GM21576 (cell line): ENCODE measurements at regions not wholly inside any gene's neighbourhood (a gene's known extent, or its start where the extent isn't known, plus 50 kb on each side); places are given as distances from the start of the nearest gene placed in this dataset.

Source experiments
- ATAC-seq: cut with Tn5 transposase; IDR thresholded peaks from one replicate; pipeline ENCODE4 v1.9.1; 2021; ENCODE audit warnings: mild to moderate bottlenecking, moderate library complexity; ENCODE audit not compliant: unreplicated experiment

DNA sequence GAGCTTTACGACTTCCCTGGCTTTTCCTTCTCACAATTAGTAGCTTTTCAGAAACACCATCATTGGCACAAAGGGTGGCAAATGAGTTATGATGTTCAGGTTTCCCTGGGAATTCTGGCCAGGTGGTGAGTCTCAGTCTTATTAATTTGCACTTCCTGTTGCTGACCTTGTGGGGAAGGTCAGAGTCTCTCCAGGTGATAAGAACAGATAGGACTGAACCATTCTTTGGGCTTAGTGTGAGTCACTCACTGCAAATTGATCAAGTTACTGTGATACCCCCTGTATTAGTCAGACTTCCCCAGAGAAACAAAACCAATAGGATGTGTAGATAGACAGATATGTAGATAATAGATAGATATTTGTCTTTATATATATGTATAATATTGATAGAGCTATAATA is 53.8 kb upstream of the RANBP3L start:
- no peak for ATAC-seq

DNA sequence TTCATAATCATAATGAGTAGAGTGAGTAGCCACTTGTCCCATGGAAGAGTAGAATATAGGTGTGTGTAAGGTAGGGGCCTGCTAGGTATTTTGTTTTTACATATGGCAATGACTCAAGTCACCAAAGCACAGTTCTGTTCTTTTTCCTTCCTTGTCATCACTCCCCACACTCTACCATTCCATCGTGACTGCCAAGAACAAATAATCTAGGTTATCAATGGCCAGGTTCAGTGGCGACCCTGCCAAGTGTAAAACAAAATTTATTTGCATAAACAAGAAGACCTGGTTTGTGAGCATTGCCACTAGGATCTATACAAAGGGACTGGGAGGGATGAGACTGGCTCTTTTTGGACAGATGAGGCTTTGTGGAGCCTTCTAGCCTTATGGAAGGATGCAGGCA is 55.2 kb upstream of the RANBP3L start:
- ATAC-seq, result no peak

DNA sequence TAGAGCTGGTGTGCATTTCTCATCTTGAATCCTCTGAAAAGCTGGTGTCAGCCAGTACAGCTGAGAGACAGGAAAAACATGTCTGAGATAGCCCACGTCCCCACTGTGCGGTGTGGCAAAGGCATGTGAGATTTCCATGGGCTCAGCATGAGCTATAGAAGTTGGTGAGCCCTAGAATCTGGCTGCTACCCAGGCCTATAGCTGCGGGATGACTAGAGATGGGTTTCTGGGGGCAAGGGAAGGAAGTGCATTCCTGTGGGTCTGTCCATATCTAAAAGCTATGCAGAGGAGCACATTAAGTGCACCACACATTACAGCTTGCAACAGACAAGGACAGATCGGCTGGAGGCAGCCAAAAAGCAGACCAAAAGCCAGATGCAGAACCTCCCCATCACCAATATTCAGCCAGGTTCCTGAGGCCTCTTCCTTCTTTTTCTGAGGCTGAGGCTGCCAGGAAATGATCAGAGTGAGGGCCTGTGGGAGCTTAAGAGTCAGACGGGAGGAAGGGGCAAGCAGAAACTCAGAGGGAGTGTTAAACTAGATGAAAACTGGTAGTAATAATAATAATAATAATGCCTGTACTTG is 55.8 kb upstream of the RANBP3L start:
- ATAC-seq, result no peak

DNA sequence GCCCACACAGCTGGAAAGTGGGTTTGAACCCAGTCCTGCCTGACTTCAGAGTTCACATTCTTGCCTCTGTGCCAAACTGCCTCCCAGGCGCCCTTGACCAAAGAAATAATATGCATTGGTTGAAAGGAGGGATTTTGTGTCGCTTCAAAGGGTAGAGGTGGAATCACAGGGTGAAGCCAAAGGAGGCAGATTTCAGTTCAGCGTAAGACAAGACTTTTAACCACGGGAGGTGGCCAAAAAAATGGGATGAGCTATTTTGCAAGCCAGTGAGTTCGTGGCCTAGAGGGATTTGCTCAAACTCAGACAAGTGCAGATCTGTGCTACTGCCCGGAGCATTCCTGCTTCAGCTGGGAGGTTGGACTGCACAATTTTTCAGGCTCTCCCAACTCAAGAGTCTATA is 57.6 kb upstream of the RANBP3L start:
- ATAC-seq, result no peak

DNA sequence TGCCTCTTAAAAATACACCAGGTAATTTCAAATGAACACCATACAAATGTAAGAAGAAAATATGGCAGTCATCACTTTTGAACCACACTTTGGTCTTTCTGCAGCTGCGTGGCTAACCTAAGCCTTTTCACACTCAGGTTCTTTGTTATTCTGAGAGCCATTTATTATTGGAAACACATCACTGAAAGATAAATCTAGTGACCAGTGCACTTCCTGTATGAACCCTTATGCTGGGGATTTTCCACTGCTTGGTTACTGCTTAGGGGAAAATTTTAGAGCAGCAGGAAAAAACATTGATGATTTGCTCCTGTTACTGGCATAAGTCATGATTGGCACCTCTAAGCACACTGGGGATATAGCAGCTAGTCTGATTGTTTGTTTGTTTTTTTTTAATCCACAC is 58.6 kb upstream of the RANBP3L start:
- ATAC-seq, result peak; percentile 58

DNA sequence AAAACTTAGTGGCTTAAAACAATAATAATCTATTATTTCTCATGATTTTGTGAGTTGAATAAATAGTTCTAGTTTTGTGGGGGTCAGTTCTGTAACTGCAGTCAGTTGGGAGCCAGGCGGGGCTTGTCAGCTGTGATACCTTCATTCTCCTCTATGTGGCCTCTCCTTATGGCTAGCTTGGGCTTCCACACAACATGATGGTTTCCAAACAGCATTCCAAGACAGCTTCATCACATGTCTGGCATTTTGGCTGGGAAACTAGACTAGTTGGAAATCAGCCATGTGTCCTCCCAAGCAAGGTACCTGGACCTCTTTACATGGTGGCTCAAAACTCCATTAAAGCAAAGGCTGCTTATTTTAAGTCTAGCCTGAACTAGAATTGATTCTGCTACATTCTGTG is 61.4 kb upstream of the RANBP3L start:
- ATAC-seq, result no peak

DNA sequence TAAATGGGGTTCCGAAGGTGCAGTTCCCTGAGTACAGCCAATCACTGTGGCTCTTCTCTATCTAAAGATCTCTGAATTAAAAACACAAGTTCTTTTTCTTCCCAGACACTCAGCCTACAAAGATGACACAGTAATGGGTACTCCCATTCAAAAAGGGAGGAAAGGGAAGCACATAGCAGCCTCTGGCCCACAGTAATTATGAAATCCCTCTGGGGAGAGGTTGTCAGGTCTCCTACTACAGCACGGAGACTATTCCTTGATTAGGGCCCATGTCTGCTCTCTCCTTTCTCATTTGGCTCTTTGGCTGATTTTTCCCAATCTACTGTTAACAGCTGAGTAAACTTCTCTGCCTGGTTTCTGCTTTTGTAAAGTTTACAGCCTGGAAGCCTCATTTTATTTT is 62.0 kb upstream of the RANBP3L start:
- no peak for ATAC-seq

DNA sequence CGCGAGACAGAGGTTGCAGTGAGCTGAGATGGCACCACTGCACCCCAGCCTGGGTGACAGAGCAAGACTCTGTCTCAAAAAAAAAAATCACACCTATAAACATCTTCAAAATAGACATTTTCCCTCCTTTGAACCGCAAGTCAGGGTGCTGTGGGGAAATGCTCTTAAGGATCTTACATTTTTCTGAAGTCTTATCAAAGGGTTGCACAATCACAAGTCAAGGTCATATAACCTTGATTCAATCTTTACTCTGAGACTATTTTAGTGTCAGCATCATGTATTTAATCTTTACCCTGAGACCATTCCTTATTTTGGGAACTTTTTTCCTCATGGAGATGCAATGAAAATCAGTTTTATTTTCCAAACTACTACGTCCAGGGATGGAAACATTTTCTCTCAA is 62.8 kb upstream of the RANBP3L start:
- no peak for ATAC-seq

DNA sequence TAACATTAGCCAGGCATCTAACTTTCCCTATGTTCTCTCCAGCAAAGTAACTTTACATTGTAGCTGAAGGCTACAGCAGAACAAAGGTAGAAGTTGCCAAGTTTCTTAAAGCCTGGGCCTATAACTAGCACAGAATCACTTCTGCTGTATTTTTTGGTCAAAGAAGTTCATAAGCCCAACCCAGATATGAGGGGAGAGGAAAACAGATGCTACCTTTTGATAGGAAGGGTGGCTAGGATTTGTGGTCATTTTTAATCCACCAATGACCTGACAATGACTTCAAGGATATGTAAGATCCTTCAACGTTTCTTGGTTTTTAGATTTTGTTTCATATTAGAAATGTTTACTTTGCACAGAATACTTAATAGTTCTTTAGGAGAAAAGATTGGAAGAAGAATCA is 64.2 kb upstream of the RANBP3L start:
- ATAC-seq, result no peak

DNA sequence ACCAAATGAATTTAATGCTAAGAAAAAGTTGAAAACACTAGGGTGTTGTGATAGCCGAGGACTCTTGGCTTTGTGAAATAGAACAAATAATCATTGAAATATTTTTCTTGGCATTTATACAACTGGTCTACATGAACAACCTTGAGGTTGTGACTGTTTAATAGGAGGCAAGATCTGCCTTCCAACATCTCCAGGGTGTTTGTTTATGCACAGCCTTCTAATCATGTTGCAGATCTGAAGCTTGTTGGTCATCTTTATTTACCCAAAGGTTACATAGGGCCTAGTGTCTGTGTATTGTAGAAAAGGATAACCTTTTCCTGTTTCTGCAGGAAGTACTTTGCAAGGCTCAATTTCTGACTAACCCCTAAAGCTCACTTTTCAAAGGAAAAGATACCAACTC is 65.2 kb upstream of the RANBP3L start:
- ATAC-seq, result no peak

DNA sequence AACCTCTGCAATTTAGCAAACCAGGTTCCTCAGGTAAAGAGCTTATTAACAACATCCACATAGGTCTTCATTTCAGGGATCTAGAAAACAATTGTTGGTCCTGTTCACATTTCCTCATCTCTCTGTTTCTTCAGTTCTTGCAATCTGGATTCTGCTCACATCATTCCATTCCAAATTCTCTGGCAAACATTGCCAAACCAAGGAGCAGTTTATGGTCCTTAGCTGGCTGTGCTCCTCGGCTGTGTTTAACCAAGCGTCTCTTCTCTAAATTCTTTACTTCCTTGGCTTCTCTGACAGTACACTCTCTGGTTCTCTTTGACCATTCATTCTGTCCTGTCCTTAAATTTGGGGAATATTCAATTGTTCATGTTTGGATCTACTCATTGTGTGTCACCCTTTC is 65.8 kb upstream of the RANBP3L start:
- no peak for ATAC-seq

DNA sequence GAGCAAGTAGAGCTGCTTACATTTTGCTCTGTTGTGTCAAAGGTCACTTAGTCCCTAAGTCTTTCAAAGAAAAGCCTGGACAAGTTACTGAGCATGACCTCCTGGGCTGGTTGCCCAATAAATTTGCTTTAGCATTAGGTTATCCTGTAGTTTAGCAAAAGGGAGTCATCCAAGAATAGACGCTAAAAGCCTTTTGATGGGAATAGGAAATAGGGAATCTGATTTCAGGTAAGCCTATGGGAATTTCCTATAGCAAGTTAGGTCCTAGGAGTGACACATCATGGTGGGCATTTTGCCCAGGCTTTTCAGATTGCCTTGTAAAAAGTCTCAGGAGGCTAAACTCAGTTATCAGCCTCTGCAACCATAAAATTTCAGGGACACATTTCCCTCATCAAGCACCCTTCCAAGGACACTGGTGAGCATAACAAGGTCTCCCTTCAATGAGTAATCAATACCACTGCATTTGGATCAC is 67.6 kb upstream of the RANBP3L start:
- no peak for ATAC-seq

DNA sequence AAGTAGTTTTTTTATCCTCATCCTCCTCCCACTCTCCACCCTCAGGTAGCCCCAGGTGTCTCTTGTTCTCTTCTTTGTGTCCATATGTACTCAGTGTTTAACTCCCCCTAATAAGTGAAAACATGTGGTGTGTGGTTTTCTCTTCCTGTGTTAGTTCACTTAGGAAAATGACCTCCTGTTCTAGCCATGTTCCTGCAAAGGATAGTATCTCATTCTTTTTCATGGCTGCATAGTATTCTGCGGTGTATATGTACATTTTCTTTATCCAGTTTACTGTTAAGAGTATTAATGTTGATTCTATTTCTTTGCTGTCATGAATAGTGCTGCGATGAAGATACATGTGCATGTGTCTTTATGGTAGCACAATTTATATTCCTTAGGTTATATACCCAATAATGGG is 68.4 kb upstream of the RANBP3L start:
- no peak for ATAC-seq

DNA sequence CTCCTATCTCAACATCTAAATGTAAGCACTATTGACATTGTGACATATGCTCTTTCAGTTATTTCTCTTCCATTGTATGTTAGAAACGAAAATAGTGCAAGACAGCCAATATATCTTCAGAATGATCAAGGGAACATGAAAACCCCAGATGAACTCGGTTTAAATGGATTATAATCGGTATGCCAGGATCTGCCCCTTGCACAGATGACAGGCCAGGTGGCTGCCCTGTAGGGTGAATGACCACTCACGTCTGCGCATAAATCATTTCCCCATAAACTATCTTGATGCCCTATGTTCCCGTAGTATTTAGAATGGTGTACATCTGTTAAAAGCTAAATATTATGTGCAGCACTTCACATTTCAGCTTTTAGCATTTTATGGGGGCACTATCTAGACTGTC is 69.7 kb upstream of the RANBP3L start:
- ATAC-seq, result no peak

DNA sequence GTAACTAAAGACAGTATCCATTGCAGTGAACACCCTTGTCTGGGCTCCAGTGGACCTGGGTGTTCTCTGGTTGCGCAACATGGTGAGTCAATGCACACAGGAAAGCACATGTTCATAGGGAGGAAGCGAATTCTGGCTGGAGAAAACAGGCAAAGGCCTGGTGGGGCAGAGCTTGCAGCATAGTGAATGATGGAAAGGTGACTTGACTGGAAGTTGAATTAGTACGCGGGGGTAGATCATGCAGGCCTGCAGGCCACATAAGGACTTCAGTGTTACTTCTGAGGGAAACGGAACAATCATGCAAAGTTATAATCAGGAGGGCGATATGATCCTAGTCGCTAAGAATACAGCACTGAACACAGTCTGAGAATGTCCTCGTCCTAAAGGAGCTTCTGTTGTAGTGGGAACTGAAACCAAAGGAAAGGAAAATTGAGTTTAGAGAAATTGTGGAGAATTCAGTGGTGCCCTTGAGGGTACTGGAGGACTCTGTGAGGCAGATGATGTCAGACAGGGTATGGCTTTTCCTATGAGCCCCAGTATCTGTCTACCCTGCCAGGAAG is 71.9 kb upstream of the RANBP3L start:
- ATAC-seq, result no peak

DNA sequence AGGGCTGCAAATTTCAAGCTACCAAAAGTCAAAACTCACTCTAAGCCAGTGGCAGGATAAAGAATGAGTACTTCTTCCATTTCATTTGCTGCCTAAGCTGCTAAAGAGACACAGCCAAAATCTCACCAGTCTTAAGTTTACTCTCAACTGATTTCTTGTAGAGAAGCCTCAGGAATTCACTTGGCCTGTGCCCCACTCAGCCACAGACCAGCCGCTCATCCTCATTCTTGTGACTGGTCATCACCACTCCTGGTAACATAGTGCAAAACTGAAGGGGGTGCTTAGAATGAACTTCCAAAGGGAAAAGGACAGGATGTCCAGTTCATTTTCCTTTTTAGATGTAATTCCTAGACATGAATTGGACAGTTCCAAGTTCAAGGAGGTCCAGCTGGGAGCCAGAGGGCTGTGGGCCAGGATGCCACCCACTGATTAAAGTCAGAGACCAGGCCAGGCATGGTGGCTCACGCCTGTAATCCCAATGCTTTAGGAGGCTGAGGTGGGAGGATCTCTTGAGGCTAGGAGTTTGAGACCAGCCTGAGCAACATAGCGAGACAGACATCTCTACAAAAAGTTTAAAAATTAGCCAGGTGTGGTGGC is 72.7 kb upstream of the RANBP3L start:
- ATAC-seq, result no peak

DNA sequence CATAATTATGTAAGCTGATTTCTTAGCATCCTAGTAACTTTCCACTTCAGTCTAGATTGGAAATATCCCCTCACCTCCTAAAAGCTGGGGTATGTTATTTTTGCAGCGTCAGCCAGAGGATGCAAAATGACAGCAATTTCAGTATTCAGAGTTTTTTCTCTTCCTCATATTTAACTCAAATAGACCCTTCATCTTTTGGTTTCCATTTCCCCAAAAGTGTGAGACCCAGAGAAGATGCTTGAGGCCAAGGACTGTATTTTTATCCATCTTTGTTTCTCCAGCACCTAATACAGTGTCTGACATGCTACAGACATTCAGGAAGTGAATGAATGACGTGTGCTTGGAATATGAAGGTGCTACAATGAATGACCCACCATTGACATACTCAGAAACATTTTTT is 75.5 kb upstream of the RANBP3L start:
- no peak for ATAC-seq

DNA sequence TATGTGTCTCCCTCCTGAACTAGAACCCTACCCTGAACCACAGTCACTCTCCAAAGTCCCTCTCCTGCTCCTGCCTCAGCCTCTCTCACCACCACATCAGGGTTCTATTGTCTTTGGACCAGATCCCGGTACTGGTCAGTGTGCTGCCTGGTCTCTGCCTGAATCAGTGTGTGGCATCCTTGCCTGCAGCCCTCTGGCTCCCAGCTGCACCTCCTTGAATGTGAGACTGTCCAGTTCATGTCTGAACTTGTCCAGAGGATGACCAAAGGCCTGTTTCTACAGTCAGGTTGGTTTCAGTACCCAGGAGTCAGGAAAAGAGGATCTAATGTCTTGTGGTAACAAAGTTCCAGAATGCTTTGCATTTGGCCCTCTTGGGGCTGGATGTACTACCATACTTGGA is 76.8 kb upstream of the RANBP3L start:
- ATAC-seq, result no peak

DNA sequence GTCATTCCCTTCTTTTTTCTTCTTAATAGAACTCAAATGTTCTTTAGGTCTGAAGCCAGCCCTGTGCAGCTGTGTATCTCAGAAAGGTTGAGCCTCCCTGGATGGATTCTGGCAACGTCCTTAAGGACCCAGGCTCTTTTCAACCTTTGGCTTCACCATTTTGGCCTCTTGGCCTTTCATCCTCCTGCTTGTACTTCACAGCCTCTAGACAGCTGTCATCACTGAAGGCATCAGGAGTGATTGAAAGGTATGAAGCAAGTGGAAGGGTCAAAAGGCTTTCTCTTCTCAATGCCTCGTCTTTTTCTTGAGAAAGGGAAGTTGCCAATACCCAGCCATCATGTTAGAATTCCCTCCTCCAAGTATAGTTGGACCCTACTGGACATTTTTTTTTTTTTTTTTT is 81.2 kb upstream of the RANBP3L start:
- ATAC-seq, result no peak

DNA sequence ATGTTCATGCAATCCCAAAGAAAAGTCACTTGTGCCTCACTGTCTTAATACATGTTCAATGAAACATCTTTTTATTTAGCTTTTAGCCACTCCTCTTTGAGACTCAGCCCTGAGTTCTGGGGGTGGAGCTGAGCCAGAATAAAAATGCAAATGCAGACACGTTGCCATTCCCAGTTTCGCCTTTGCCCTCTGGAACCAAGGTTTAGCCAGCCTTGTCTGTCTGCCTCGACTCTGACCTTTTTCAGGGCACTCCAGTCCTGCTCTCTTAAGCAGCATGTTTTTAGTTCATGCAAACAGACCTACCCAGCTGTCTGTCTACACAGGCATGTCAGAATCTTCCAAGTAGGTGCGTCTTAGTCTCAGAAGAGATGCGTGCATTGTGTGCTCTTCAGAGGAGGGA is 82.2 kb upstream of the RANBP3L start:
- ATAC-seq, result no peak

DNA sequence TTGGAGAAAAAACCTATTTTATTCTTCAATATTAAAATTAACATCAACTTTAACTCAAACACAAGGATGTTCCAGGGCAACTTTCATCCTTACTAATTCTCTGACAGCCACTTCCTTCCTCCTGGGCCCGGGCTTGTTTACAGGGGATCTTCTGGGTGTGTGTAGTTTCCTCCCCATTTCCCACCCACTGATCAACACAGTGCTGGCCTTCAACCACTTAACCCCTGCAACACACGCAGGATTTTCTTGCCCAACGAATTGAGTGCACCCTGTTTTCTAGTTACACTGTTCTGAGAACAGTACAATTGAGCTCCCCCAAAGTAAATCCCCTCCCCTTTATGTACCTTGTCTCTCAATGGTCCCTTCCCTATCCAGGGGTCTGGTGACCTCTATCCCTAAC is 83.1 kb upstream of the RANBP3L start:
- no peak for ATAC-seq

DNA sequence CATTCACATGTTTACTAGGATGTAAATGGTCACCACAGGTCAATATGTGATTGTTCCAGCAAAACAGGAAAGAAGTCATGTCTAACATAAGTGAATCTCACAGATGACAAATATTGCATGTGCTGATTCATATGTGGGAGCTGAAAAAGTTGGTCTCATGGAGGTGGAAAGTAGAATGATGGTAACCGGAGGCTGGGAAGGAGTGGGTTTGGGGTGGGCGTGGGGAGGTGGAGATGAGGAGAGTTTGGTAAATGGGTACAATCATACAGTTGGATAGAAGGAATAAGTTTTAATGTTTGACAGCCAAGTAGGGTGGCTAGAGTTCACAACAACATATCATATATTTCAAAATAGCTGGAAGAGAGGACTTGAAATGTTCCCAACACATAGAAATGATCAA is 83.8 kb upstream of the RANBP3L start:
- no peak for ATAC-seq

DNA sequence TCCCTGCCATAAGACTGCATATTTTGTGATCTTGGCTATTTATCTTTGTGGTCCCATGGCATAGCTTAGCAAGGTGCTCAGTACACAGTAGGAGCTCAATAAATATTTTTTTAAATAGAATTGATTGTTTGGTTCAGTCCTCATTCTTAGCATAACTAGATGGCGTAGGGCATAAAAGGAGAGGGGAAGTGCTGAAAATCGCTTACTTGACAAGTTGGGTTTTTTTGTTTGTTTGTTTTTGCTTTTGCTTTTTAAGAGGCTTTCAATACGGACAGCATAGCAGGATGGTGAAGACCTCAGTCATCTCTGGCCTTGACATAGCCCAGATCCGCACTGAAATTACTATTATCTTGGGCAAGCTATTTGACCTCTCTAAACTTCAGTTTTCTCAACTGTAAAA is 86.6 kb upstream of the RANBP3L start:
- no peak for ATAC-seq
